GM18867 (cell line): ENCODE measurements at regions not wholly inside any gene's neighbourhood (a gene's known extent, or its start where the extent isn't known, plus 50 kb on each side); places are given as distances from the start of the nearest gene placed in this dataset.

Experiments used
- ATAC-seq: cut with Tn5 transposase; IDR thresholded peaks from one replicate; pipeline ENCODE4 v1.9.1; 2021; ENCODE audit warnings: mild to moderate bottlenecking, moderate library complexity; ENCODE audit not compliant: unreplicated experiment

DNA sequence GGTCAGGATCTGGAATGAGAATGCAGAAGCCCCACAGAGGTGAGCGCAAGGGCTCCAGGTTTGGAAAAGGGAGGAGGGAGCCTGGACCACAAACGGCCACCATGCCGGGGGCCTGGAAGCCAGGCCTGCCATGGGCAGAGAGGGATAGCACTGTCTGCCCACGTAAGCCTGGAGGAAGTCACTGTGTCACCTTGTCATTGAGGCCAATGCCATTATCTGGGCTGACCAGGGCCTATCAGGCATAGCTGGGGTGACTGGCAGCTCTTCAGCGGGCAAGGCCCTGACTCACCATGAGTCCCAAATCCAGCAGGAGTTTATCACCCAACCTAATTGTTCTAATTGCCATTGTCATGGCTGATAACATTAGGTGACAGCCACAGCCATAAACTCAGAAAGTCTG is 84.6 kb downstream of the MATN1 start:
- no peak for ATAC-seq

DNA sequence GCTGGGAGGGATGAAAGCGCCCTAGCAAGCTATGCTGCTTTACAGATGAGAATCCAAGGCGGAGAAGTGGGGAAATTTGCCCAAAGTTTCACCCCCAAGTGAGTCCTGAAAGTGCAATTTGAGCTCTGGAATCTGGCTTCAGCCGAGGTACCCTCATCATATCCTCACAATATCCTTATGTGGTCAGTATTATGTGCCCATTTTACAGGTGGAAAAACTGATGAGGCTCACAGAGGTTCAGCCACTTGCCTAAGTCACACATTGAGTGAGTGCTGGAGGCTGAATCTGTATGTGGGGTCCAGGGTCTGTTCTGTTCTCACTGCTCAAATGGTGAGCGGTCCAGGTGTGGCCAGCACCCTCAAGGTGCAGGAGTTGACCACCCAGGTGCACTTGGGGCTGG is 85.3 kb downstream of the MATN1 start:
- no peak for ATAC-seq

DNA sequence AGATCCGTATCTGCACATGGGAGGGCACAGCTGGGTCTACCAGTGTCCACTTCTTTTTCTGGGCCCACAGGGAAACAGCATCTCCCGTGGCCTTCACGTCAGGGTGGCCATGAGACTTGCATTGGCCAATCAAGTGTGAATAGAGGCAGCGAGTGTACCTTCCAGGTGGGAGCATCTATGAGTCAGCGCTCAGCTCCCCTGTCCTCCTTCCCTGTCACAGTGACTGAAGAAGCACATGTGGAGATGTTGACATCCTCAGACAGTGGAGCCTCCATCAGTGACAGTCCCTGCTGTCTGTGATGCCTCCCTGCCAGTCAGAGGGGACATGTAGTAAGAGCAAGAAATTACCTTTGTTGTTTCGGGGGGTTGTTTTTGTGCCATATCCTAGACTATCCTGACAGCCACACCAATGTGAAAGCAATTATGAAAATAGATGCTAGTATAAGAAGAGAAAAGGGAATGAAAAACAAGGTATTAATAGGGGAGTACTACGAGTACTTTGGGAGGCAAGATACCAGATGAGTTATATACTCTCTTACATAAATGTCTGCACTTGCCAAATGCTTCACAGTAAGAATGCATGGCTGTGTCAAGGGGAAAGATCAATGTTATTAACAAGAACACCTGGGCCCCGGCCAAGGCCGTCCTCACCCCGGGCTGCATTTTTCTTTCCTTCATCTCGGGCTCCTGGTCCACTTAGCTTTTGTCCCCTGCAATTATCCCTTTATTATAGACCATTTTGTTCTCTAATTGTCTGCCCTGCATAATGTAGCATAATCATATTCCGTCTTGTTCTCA is 86.0 kb downstream of the MATN1 start:
- no peak for ATAC-seq

DNA sequence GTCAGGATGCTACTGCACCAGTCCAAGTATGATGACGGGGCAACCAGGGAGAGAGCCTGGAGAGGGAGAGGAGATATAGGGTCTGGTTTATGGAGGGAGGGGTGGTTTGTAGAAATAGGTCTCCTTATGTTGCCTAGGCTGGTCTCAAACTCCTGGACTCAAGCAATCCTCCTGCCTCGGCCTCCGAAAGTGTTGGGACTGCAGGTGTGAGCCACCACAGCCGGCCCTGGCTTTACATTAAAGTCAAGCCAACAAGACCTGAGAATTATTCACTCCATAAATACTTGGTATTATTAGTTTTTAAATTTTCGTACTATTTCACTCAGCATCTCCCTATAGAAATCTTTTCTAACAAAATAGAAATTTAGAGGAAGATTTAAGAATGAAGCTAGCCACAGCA is 86.8 kb downstream of the MATN1 start:
- no peak for ATAC-seq

DNA sequence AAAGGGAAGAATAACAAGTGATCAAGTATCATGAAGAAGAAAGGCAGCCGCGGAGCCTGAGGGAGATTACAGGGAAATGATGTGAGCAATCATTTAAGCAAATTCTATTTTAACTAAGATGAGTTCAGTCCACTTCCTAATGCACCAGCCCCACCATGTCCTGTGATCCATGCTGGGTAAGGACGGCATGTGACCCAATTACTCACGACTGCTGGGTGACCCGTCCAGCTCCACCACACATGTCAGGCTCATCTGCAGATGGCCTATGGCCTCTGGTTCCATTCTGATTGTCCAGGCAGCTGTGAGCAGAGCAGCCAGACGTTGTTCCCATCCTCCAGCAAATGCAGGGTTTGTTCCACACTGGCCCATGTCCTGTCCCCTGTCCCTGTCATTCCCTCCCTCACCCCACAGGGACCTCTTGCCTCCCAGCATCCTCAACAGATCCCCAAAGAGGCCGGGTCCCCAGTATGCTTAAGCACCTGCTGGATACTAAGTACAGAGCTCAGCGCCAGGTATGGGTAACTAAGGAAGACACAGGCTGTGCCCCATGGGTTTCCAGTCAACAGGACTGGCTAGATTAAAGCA is 87.9 kb downstream of the MATN1 start:
- ATAC-seq, result no peak

DNA sequence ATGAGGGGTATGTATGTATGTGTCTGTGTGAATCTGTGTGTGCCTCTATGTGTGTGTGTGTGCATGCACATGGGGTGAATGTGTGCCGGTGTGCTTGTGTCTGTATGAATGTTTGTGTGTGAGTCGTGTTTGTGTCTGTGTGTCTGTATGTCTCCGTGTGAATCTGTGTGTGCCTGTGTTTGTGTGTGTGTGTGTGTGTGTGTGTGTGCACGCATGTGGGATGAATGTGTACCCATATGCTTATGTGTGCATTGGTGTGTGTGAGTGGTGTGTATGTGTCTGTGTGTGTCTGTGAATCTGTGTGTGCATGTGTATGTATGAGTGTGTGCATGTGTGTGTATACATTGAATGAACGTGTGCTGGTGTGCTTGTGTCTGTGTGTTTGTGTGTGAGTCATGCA is 88.9 kb downstream of the MATN1 start:
- no peak for ATAC-seq

DNA sequence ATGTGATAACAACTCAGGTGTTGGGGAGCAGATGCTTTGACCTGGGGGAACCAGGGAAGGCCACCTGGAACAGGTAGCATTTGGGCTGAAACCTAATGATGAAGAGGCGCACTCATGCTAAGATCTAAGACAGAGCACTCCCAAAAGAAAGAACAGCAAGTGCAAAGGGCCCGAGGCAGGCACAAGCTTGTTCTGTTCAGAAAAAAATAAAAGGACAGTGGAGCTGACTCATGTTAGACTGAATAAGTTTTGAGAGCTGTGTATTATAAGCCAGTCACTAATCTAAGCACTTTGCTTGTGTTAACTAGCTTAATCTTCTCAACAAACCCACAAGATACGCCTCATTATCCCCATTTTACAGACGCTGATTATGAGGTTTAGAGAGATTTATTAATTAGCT is 90.1 kb downstream of the MATN1 start:
- no peak for ATAC-seq

DNA sequence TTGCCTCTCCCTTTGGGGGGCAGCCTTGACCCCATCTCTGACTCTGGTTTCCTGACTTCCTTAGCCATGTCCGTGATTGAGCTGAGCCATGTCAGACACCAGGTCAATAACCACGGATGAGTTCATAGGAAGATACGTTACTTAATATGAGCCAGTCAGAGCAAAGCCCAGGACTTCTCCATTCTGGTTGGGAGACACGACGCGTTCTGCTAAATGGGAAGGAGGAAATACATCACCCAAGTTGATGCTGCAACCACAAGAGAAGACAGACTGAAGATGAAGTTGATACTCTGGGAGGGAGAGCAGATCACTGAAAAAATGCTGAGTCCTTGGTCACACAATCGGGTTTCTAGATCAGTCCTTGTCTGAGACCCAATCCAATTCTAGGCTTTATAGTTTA is 90.9 kb downstream of the MATN1 start:
- ATAC-seq, result no peak

DNA sequence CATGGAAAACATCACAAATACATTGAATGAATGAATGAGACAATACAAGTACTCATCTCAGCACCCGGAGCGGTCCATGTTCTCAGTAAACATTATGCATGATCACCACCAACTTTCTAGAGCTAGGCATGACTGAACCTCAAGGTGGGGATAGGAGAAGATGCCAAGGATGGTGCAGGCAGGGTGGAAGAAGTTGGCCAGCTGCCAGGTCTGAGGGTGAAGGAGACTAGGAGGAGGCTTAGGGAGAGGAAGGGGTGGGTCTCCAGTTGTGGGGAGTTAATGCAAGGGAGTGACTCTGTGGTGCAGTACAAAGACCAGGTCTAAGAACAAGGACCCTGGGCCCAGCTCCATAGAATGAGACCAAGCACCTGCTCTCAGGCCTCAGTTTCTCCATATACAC is 91.7 kb downstream of the MATN1 start:
- ATAC-seq, result no peak

DNA sequence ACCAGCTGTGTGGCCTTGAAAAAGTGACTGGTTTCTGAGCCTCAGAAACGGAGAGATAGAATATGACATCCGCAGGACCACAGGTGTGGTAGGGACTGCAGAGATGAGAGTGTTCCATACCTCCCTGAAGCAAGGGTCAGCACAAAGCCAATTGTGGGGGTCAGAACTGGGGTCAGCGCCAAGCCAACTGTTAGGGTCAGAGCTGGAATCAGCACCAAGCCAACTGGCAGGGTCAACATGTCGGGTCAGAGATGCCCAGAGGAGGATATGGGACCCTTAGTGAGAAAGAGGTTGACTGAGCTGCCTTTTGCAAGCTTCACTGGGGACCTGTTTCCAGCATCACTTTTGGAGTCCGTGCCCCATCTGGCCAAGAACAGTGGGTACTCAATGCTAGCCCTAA is 93.9 kb downstream of the MATN1 start:
- ATAC-seq, result no peak

DNA sequence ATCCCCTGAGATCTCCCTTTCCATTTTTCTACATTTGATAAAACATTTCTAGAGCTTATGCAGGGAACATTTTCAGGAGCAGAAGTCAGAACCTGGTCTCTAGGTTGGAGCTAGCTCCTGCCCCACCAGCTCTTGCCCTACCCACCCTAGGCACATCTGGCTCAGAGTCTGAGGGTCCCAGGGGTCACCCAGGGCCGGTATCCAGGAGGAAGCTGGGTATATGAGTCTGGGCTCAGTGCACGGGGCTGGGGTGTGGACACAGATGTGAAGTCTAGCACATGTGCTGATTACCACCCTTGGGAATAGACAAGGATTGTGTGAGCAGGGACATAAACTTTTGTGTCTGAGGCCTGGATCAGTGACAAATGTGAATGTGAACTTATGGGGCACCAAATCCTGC is 95.4 kb downstream of the MATN1 start:
- no peak for ATAC-seq

DNA sequence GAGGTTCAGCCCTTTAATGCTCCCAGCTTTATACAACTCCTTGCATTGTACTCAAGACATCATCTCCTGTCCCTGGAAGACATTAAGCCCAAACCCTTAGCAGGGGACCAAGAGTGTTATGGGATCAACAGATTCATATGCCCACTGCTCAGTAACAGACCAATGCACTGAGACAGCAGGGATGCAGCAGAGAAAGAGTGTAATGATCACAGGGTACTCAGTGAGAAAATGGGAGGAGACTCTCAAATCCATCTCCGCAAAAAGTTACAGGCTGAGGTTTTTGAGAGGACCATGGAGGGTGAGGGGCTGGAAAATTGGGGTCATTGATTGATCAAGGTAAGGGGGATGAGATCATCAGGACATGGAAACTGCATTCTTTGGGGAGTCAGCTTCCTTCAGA is 96.2 kb downstream of the MATN1 start:
- ATAC-seq, result no peak

DNA sequence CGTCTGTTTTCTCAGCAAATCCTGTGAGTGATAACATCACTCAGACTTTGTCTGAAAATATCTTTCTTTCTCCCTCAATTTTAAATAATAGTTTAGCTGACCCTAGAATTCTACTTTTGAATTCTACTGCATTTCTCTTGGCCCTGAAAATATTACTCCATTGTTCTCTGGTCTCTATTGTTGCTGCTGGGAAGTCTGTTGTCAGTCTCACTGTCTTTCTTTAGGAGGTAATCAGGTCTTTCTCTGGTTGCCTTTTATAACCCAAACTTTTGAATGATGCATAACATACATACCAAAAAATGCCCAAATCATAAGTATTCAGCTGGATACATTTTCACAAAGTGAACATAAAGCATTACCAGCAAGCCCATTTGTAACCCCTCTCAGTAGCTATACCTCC is 100.0 kb downstream of the MATN1 start:
- no peak for ATAC-seq

DNA sequence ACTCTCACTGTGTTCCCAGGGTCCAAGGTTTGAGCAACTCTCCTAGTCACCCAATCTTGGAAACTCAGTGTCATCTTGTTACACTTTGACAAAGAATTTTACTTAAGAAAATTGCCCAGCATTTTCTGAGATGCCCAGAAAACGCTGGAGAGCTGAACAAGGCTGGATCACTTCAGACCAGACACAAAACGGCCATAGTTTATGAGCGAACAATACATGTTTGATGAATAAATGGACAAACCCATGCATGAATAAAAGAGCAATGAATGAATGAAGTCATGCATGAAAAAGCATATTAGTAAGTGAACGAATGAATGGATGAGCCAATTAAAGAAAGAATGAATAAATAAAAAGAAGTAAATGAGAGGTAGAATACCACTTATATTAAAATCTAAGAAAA is 103.8 kb downstream of the MATN1 start:
- ATAC-seq, result no peak

DNA sequence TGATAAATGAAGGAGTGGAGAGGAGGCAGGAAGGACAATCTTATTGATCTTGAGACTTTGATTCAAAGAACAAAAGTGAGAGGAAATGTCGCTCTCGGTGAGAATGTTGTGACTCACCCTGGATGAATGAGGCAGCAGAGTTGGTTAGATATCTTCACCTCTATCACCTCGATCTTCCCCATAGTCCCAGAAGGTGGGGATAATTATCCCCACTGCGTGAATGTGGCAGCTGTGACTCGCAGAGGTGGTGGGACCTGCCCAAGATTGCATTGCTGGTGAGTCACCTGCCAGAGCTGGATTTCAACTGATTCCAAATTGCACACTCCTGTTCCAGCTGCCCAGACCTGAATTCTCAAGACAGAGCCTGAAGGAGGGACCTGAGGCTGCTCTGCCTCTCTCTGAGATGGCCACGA is 105.0 kb downstream of the MATN1 start:
- ATAC-seq, result no peak

DNA sequence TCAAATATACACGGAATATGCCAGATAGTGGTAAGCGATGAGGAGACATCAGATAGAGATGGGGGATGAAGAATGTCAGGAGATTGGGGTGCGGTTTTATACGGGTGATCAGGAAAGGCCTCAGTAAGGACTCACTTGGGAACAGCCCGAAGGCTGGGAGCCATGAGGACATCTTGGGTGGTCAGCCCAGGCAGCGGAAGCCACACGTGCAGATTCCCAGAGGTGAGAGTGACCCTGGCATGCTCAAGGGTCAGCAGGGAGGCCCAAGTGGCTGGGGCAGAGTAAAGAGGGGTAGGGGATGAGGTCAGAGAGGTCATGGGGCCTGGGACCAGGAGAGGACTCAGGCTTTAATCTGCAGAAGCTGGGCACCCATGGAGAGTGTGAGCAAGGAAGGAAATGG is 106.6 kb downstream of the MATN1 start:
- ATAC-seq, result no peak

DNA sequence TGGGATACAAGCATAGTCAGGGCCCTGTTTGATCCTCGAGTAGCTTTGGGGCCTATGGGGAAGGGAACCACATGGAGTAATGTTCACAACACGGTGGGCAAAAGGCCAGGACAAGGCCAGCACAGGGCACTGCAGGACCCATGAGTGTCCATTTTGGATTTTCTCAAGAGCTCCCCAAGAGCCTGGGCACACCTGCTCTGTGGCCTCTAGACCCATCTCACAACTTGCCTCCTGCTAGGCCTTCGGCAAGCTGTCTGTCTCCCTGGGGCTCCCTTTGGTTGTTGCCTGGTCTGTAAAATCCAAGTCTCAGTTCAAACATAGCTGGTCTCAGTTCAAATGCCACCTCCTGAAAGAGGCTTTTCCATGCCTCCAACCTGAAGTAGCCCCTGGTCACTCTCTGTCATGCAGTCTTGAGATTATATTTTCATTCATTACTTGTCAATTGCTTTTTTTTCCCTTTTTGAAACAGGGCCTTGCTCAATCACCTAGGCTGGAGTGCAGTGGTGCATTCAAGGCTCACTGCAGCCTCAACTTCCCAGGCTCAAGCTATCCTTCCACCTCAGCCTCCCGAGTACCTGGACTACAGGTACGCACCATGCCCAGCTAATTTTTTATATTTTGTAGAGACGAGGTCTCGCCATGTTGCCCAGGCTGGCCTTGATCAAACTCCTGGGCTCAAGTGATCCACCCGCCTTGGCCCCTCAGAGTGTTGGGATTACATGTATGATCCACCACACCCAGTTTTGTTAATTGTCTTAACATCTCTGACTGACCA is 107.4 kb downstream of the MATN1 start:
- ATAC-seq, result no peak

DNA sequence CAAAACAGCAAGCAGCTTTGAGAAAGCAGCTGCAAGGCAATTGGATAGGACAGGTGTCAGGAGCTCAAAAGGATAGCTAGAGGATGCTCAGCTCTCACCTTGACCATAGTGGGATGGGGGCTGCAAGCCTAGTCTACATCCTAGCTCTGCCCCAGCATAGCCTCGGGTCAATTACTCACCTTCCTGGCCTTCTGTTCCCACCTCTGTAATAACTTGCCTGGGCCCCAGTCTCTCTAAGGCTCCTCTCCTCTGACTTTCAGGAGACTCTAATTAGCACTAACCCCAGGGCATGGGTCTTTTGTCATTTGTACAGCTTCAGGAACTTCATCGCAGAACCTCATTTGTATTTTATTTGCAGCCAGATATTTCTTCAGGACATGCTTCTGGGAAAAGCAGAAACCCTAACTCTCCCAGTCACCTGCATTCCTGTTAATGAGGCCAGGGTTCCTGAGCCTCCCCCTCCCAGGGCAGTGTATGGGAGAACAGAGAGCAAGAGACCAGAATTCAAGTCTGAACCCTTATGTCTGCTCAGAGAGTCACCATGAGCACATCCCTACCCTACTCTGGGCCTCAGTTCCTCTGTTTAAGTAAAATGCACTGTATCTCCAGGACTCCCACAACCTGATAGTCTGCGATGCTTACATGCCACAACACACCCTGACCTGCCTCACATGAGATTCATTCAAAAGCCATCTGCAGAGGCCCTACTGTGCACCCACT is 108.1 kb downstream of the MATN1 start:
- no peak for ATAC-seq

DNA sequence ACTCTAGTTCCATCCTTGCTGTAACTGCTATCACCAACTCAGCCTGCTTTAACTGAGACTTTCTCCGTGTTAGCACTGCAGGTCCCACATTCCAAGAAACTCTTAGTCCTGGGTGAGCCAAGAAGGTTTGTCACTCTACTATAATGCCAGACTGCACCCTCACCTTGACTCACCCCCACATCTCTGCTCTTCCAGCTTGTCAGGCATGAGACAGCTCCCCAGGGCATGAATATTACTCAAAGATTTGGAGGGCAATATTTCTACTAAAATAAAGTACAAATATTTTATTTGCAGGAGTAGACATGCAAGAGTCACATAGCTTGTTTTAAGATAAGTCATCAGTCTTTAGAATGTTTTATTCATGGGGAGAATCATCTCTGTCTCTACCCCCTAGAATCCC is 110.2 kb downstream of the MATN1 start:
- no peak for ATAC-seq

DNA sequence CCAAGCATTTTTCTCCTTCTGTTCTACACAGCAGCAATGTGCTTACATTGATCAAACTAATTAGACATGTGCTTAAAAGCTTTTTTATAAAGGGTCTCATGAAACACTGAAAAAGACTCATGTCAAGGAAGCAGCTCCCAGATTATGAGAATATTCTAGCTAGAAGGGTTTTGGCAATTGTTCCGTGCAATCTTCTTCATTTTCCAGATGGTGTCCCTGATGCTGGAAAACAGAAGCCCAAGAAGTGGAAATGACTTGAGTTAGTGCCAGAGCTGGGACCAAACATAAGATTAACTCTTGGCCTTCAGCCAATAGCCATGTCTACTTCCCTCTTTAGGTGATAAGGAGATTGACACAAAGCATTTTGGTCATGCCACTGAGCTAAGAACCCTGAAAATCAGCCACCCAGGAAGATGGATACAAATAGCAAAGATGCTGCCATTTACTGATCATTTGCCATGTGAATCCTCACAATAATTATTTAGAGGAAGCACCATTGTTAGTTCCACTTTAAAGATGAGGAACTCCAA is 110.8 kb downstream of the MATN1 start:
- ATAC-seq, result no peak

DNA sequence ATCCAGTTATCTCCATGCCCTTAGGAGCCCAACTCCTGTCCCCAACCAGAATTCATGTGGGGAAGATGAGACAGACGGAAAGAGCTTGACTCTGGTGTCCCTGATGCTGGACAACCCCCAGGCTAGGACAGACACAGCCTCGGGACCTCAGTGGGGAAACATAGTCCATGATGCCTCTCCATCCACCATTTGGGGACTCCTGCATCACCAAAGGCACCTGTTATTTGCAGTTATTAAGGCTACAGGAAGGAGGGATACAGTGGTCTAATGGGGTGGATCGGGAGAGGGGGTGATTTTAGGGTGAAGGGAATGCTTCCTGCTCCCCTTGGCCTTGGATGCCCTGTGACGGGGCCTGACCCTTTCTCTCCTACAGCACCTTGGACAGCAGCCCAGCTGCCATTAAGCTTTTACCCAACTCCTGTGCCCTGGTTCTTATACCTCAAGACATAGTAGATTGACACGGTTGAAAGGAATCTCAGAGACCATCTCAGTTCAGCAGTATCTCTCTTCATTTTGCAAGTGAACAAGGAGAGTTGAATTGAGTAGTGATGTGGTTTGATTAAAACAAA is 111.6 kb downstream of the MATN1 start:
- no peak for ATAC-seq
